OCI-LY7 (cell line): ENCODE measurements at regions not wholly inside any gene's neighbourhood (a gene's known extent, or its start where the extent isn't known, plus 50 kb on each side); places are given as distances from the start of the nearest gene placed in this dataset.

ENCODE experiments used
- BruUV-seq: library from RNA; stranded (reverse); fragments of 400-500 nt; replicated peaks from 2 replicates; lab custom pipeline; 2021; lab: Mats Ljungman, UMichigan
- CTCF ChIA-PET: fragments of 300-600 bp; sonication (Branson Sonifier 250); formaldehyde crosslinking; loops from one replicate; lab custom pipeline; 2022; ENCODE audit warnings: antibody characterized with exemption; ENCODE audit not compliant: unreplicated experiment; lab: Charles Lee
- POLR2A ChIA-PET: fragments of 300-600 bp; sonication (Branson Sonifier 250); formaldehyde crosslinking; loops from one replicate; lab custom pipeline; 2022; ENCODE audit warnings: antibody characterized with exemption; lab: Charles Lee
- DNase-seq: peaks from one replicate; pipeline ENCODE4 v3.0.0-alpha.2; 2015; ENCODE audit warnings: low spot score
- H2AFZ ChIP-seq: fragments of 200-600 bp; sonication (generic), shearing (Covaris generic); 2 replicates; pipeline ENCODE4 v1.6.1; 2014; ENCODE audit warnings: mild to moderate bottlenecking, antibody characterized with exemption, low read length, moderate library complexity
- H3K27ac ChIP-seq: fragments of 200-600 bp; sonication (generic); 2 replicates; pipeline ENCODE4 v1.5.1; 2014; ENCODE audit warnings: mixed run types, low read depth, mild to moderate bottlenecking, moderate library complexity, low read length, inconsistent platforms; ENCODE audit not compliant: poor library complexity, severe bottlenecking
- H3K36me3 ChIP-seq: fragments of 200-600 bp; sonication (generic); 2 replicates; pipeline ENCODE4 v1.6.1; 2014; ENCODE audit warnings: mild to moderate bottlenecking, antibody characterized with exemption, low read length, moderate library complexity, mixed read lengths; ENCODE audit not compliant: insufficient read depth
- H3K4me1 ChIP-seq: fragments of 200-600 bp; sonication (generic); 2 replicates; pipeline ENCODE4 v1.5.1; 2014; ENCODE audit warnings: mild to moderate bottlenecking, low read length; ENCODE audit not compliant: insufficient read depth, poor library complexity, severe bottlenecking
- H3K4me2 ChIP-seq: fragments of 200-600 bp; sonication (generic); 2 replicates; pipeline ENCODE4 v1.6.1; 2014; ENCODE audit warnings: mild to moderate bottlenecking, low read length
- H3K4me3 ChIP-seq: fragments of 200-600 bp; sonication (generic); 2 replicates; pipeline ENCODE4 v1.5.1; 2014; ENCODE audit warnings: mild to moderate bottlenecking, low read depth, low read length; ENCODE audit not compliant: poor library complexity, severe bottlenecking
- H3K79me2 ChIP-seq: fragments of 200-600 bp; sonication (generic); 2 replicates; pipeline ENCODE4 v1.6.1; 2016; ENCODE audit warnings: low read depth, mild to moderate bottlenecking, low read length, moderate library complexity, mixed read lengths; ENCODE audit not compliant: insufficient read depth
- H3K9me2 ChIP-seq: fragments of 200-600 bp; sonication (generic); 2 replicates; pipeline ENCODE4 v1.6.1; 2016; ENCODE audit warnings: mild to moderate bottlenecking, low read length, mixed read lengths; ENCODE audit not compliant: insufficient read depth
- H3K9me3 ChIP-seq: fragments of 200-600 bp; sonication (generic); 2 replicates; pipeline ENCODE4 v1.6.1; 2014; ENCODE audit warnings: mild to moderate bottlenecking, mixed run types, low read length, mixed read lengths
- H4K20me1 ChIP-seq: fragments of 200-600 bp; sonication (generic); 2 replicates; pipeline ENCODE4 v1.6.1; 2014; ENCODE audit warnings: mild to moderate bottlenecking, antibody characterized with exemption, low read length, moderate library complexity, mixed read lengths; ENCODE audit not compliant: insufficient read depth
- CTCF ChIP-seq: fragments of 200-600 bp; sonication (generic); conservative IDR thresholded peaks from 2 replicates; pipeline ENCODE4 v1.5.1; 2014; ENCODE audit warnings: mild to moderate bottlenecking, antibody characterized with exemption, low read length, moderate library complexity, mixed read lengths
- EZH2phosphoT487 ChIP-seq: fragments of 200-600 bp; sonication (generic); IDR thresholded peaks from 2 replicates; pipeline ENCODE4 v1.6.1; 2018; ENCODE audit warnings: low read depth, borderline replicate concordance, mild to moderate bottlenecking, mixed run types, antibody characterized with exemption, low read length, moderate library complexity, mixed read lengths
- intact Hi-C: fragments of 100-400 bp; cut with micrococcal nuclease; formaldehyde crosslinking; loops from one replicate; pipeline ENCODE4 v1.10.0; 2022; ENCODE audit not compliant: unreplicated experiment

- H3K4me2 ChIP-seq: no peak overlapping the region
- intact Hi-C loops: no loop called here
- H3K9me3 ChIP-seq: no peaks in the 10 kb centered on the region
- POLR2A ChIA-PET: no interaction called here
- CTCF ChIA-PET: no interaction called here
- no peak overlapping the region for H3K4me3 ChIP-seq
- DNase-seq: no peak
- no peaks in the 10 kb centered on the region for H3K79me2 ChIP-seq
- no peak overlapping the region for H2AFZ ChIP-seq
- H3K9me2 ChIP-seq: no peaks in the 10 kb centered on the region
- no peaks in the 10 kb centered on the region for H3K36me3 ChIP-seq
- no peak for TF ChIP-seq EZH2phosphoT487
- no TSS peak for BruUV-seq
- no peak overlapping the region for H3K27ac ChIP-seq
- no peaks in the 10 kb centered on the region for H4K20me1 ChIP-seq
- no peaks in the 10 kb centered on the region for H3K4me1 ChIP-seq
These were observed 1255.1 kb upstream of the EYS start for GRCh38 chr6:66962082-66962481.

- intact Hi-C loops: no loop called here
- DNase-seq: no peak
- Histone ChIP-seq H3K79me2 (no peaks in the 10 kb centered on the region), H3K4me2 (no peak overlapping the region), H3K27ac (no peak overlapping the region), H3K9me3 (no peaks in the 10 kb centered on the region), H3K36me3 (no peaks in the 10 kb centered on the region), H3K4me3 (no peak overlapping the region), H3K4me1 (no peaks in the 10 kb centered on the region), H4K20me1 (no peaks in the 10 kb centered on the region), H3K9me2 (no peaks in the 10 kb centered on the region), H2AFZ (no peak overlapping the region)
- no peak for TF ChIP-seq EZH2phosphoT487
- no peak for TF ChIP-seq CTCF
- no TSS peak for BruUV-seq
- CTCF ChIA-PET: no interaction called here
- POLR2A ChIA-PET: interaction anchor here (0.7 kb wide), 2 partner anchors 1017 to 1080 kb away, joined by 3 to 4 read pairs; no protein-coding TSS in a partner anchor
These were observed 1254.2 kb upstream of the EYS start for GRCh38 chr6:66961191-66961590.

- no TSS peak for BruUV-seq
- H3K4me2 ChIP-seq: no peak overlapping the region
- H3K27ac ChIP-seq: no peak overlapping the region
- no peaks in the 10 kb centered on the region for H3K36me3 ChIP-seq
- H3K79me2 ChIP-seq: no peaks in the 10 kb centered on the region
- TF ChIP-seq CTCF (no peak), EZH2phosphoT487 (no peak)
- no peaks in the 10 kb centered on the region for H4K20me1 ChIP-seq
- POLR2A ChIA-PET: no interaction called here
- intact Hi-C loops: no loop called here
- DNase-seq: no peak
- no peaks in the 10 kb centered on the region for H3K9me3 ChIP-seq
- CTCF ChIA-PET: no interaction called here
- no peak overlapping the region for H3K4me3 ChIP-seq
- H2AFZ ChIP-seq: no peak overlapping the region
- no peaks in the 10 kb centered on the region for H3K9me2 ChIP-seq
- no peaks in the 10 kb centered on the region for H3K4me1 ChIP-seq
These were observed 1242.2 kb upstream of the EYS start for GRCh38 chr6:66949191-66949661.
